ENCODE measurements at regions not wholly inside any gene's neighbourhood (a gene's known extent, or its start where the extent isn't known, plus 50 kb on each side); places are given as distances from the start of the nearest gene placed in this dataset.

GRCh38 chr3:40652072-40652471 is 127.3 kb downstream of the ZNF621 start:
- no peaks in the 10 kb centered on the region for H3K4me1 ChIP-seq (ENCODE audit: insufficient read depth, low read length)
- no peak for DNase-seq (ENCODE audit: insufficient read length, low spot score, missing footprints)
- H3K4me3 ChIP-seq (ENCODE audit: insufficient read depth, low read length), result no peak overlapping the region
- H3K79me2 ChIP-seq (ENCODE audit: insufficient read depth, low read length), result no peaks in the 10 kb centered on the region
- H3K27ac ChIP-seq (ENCODE audit: low read depth, low read length), result no peak overlapping the region
- H3K4me2 ChIP-seq (ENCODE audit: insufficient read depth, low read length), result no peak overlapping the region
- H2AFZ ChIP-seq (ENCODE audit: low read length), result no peak overlapping the region
- no peak for TF ChIP-seq CTCF (IDR thresholded peaks at IDR 0.05; ENCODE audit: extremely low read depth, low read depth, low read length)
- H4K20me1 ChIP-seq (ENCODE audit: insufficient read depth, low read length), result no peaks in the 10 kb centered on the region
- H3K9me3 ChIP-seq (ENCODE audit: low read depth, low read length), result no peaks in the 10 kb centered on the region
- H3K36me3 ChIP-seq (ENCODE audit: insufficient read depth, low read length), result no peaks in the 10 kb centered on the region
- H3K27me3 ChIP-seq (ENCODE audit: insufficient read depth, low read length), result no peaks in the 10 kb centered on the region

GRCh38 chr3:40653001-40653400 is 128.2 kb downstream of the ZNF621 start:
- Histone ChIP-seq H3K79me2 (ENCODE audit: insufficient read depth, low read length) (no peaks in the 10 kb centered on the region), H3K27me3 (ENCODE audit: insufficient read depth, low read length) (no peaks in the 10 kb centered on the region), H2AFZ (ENCODE audit: low read length) (no peak overlapping the region), H3K9me3 (ENCODE audit: low read depth, low read length) (no peaks in the 10 kb centered on the region), H3K27ac (ENCODE audit: low read depth, low read length) (no peak overlapping the region), H3K4me1 (ENCODE audit: insufficient read depth, low read length) (no peaks in the 10 kb centered on the region), H3K4me3 (ENCODE audit: insufficient read depth, low read length) (no peak overlapping the region), H3K36me3 (ENCODE audit: insufficient read depth, low read length) (no peaks in the 10 kb centered on the region), H4K20me1 (ENCODE audit: insufficient read depth, low read length) (no peaks in the 10 kb centered on the region), H3K4me2 (ENCODE audit: insufficient read depth, low read length) (no peak overlapping the region)
- TF ChIP-seq CTCF (IDR thresholded peaks at IDR 0.05; ENCODE audit: extremely low read depth, low read depth, low read length), result no peak
- DNase-seq (ENCODE audit: insufficient read length, low spot score, missing footprints), result no peak

GRCh38 chr3:40653878-40654277 is 129.1 kb downstream of the ZNF621 start:
- no peak overlapping the region for H2AFZ ChIP-seq (ENCODE audit: low read length)
- H3K4me2 ChIP-seq (ENCODE audit: insufficient read depth, low read length), result no peak overlapping the region
- H3K4me1 ChIP-seq (ENCODE audit: insufficient read depth, low read length), result no peaks in the 10 kb centered on the region
- H3K79me2 ChIP-seq (ENCODE audit: insufficient read depth, low read length), result no peaks in the 10 kb centered on the region
- H3K9me3 ChIP-seq (ENCODE audit: low read depth, low read length), result no peaks in the 10 kb centered on the region
- no peak overlapping the region for H3K4me3 ChIP-seq (ENCODE audit: insufficient read depth, low read length)
- no peaks in the 10 kb centered on the region for H3K27me3 ChIP-seq (ENCODE audit: insufficient read depth, low read length)
- no peaks in the 10 kb centered on the region for H4K20me1 ChIP-seq (ENCODE audit: insufficient read depth, low read length)
- no peak overlapping the region for H3K27ac ChIP-seq (ENCODE audit: low read depth, low read length)
- H3K36me3 ChIP-seq (ENCODE audit: insufficient read depth, low read length), result no peaks in the 10 kb centered on the region
- DNase-seq (ENCODE audit: insufficient read length, low spot score, missing footprints), result no peak
- TF ChIP-seq CTCF (IDR thresholded peaks at IDR 0.05; ENCODE audit: extremely low read depth, low read depth, low read length), result no peak

GRCh38 chr3:40655551-40655950 is 130.8 kb downstream of the ZNF621 start:
- Histone ChIP-seq H2AFZ (ENCODE audit: low read length) (no peak overlapping the region), H3K36me3 (ENCODE audit: insufficient read depth, low read length) (no peaks in the 10 kb centered on the region), H3K4me3 (ENCODE audit: insufficient read depth, low read length) (no peak overlapping the region), H3K9me3 (ENCODE audit: low read depth, low read length) (no peaks in the 10 kb centered on the region), H3K79me2 (ENCODE audit: insufficient read depth, low read length) (no peaks in the 10 kb centered on the region), H3K27me3 (ENCODE audit: insufficient read depth, low read length) (no peaks in the 10 kb centered on the region), H3K4me2 (ENCODE audit: insufficient read depth, low read length) (no peak overlapping the region), H3K4me1 (ENCODE audit: insufficient read depth, low read length) (no peaks in the 10 kb centered on the region), H4K20me1 (ENCODE audit: insufficient read depth, low read length) (no peaks in the 10 kb centered on the region), H3K27ac (ENCODE audit: low read depth, low read length) (no peak overlapping the region)
- TF ChIP-seq CTCF (IDR thresholded peaks at IDR 0.05; ENCODE audit: extremely low read depth, low read depth, low read length), result no peak
- DNase-seq (ENCODE audit: insufficient read length, low spot score, missing footprints), result no peak
